Adrenal gland (tissue), 5 donors: ENCODE measurements at regions not wholly inside any gene's neighbourhood (a gene's known extent, or its start where the extent isn't known, plus 50 kb on each side); places are given as distances from the start of the nearest gene placed in this dataset.
"Not testable (repeated sequence)": the region's sequence is repeated elsewhere in the genome, so short reads cannot be mapped to it uniquely, and the experiment has no call there.

Experiments used
- POLR2A ChIP-seq, 2 donors: fragments of 450-650 bp; IDR thresholded peaks; one replicate each; pipeline ENCODE4 v1.6.1; 2017; ENCODE audit warnings: antibody characterized with exemption in 2 of 2, mild to moderate bottlenecking in 2 of 2, moderate library complexity in 1 of 2
- TF ChIP-seq, protein P1 (sequence below), 6 experiments: fragments of 450-650 bp in 4 of 6; fragments of 200-600 bp in 2 of 6; sonication (generic) in 1 of 6; IDR thresholded peaks; 1 replicate in 5 of 6; 2 replicates in 1 of 6; pipeline versions ENCODE4 v1.5.1 to v1.8.0; 2016 to 2021; ENCODE audit warnings: antibody characterized with exemption in 6 of 6, mild to moderate bottlenecking in 2 of 6, moderate library complexity in 1 of 6
- donor health status: DM: no; HTN: no; CAD: no.

DNA sequence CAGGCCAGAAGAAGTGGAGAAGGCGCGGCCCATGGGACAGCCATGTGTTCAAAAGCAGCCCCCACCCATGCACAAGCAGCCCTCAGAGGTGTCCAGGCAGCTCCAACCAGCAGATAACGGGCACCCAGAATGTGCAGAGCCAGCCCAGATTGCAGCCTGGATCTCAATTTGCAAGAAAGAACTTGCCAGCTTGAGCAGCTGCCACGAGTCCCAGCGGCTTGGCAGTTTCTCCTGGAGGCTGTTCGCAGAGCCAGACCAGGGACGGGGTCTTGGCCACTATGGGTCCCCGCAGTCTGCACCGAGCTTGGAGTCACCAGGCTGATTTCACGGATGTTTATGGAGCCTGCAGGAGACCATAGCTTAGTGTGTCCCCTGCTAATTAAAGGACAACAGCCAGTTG, 61.4 kb upstream of the SULF2 start:
- not testable (repeated sequence) for TF ChIP-seq POLR2A (IDR thresholded peaks at IDR 0.05)
- TF ChIP-seq, protein P1, sequence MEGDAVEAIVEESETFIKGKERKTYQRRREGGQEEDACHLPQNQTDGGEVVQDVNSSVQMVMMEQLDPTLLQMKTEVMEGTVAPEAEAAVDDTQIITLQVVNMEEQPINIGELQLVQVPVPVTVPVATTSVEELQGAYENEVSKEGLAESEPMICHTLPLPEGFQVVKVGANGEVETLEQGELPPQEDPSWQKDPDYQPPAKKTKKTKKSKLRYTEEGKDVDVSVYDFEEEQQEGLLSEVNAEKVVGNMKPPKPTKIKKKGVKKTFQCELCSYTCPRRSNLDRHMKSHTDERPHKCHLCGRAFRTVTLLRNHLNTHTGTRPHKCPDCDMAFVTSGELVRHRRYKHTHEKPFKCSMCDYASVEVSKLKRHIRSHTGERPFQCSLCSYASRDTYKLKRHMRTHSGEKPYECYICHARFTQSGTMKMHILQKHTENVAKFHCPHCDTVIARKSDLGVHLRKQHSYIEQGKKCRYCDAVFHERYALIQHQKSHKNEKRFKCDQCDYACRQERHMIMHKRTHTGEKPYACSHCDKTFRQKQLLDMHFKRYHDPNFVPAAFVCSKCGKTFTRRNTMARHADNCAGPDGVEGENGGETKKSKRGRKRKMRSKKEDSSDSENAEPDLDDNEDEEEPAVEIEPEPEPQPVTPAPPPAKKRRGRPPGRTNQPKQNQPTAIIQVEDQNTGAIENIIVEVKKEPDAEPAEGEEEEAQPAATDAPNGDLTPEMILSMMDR (IDR thresholded peaks at IDR 0.05): not testable (repeated sequence)
